ENCODE measurements at regions not wholly inside any gene's neighbourhood (a gene's known extent, or its start where the extent isn't known, plus 50 kb on each side); places are given as distances from the start of the nearest gene placed in this dataset.

DNA sequence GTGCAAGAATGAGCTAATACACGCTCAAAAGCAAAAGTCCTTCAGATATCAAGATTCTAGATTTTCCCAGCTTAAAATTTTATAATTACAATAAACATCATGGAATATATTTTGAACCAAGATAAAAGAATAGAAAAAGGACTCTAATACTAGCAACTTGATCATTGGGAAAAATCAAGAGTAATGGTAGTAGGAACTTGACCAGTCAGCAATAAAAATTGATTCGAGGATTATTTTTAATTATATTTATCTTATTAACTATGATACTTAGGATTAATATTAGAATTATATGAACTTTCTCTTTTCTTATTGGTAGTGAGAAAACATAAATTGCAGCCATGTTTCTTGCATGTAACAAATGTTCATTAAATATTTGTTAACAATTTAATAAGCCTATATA is 152.0 kb downstream of the GNAI1 start:
- TF ChIP-seq, protein P1, sequence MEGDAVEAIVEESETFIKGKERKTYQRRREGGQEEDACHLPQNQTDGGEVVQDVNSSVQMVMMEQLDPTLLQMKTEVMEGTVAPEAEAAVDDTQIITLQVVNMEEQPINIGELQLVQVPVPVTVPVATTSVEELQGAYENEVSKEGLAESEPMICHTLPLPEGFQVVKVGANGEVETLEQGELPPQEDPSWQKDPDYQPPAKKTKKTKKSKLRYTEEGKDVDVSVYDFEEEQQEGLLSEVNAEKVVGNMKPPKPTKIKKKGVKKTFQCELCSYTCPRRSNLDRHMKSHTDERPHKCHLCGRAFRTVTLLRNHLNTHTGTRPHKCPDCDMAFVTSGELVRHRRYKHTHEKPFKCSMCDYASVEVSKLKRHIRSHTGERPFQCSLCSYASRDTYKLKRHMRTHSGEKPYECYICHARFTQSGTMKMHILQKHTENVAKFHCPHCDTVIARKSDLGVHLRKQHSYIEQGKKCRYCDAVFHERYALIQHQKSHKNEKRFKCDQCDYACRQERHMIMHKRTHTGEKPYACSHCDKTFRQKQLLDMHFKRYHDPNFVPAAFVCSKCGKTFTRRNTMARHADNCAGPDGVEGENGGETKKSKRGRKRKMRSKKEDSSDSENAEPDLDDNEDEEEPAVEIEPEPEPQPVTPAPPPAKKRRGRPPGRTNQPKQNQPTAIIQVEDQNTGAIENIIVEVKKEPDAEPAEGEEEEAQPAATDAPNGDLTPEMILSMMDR (IDR thresholded peaks at IDR 0.05), result no peak
- TF ChIP-seq POLR2A (IDR thresholded peaks at IDR 0.05), result no peak
